ENCODE measurements at regions not wholly inside any gene's neighbourhood (a gene's known extent, or its start where the extent isn't known, plus 50 kb on each side); places are given as distances from the start of the nearest gene placed in this dataset.
A peak's percentile ranks its signal among the peaks of the same experiment; 100 is the strongest.

DNA sequence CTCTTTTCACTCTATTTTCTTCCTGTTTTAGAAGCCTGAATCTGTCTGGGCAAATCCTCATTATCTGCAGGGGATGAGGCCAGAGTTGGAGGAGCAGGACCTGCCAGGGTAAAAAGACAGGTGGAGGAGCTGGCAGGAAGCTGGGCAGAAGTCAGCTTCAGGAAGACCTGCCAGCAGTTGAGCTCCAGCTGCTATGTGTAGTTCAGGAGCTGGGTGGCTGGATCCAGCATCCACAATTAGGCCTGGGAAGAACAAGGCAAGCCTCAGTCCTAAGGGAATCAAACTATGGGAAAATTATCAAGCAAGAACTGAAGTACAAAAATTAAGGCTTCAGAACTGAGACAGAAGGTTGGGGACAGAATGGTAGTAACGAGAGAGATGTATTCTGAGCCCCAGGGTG, 174.0 kb downstream of the MREG start:
- Histone ChIP-seq H3K18ac (ENCODE audit: extremely low read depth, low read length) (no peak overlapping the region), H3K79me2 (ENCODE audit: control insufficient read depth in 1 of 2, insufficient read depth in 2 of 2, low read length in 2 of 2) (no peaks in the 10 kb centered on the region), H2BK15ac (ENCODE audit: low read length) (no peak overlapping the region), H3K4ac (replicated peaks; ENCODE audit: insufficient read length, low read depth, low read length) (no peak overlapping the region), H3K27ac (ENCODE audit: low read depth, low read length) (no peak overlapping the region), H2BK12ac (ENCODE audit: low read depth, low read length) (no peak overlapping the region), H2BK5ac (ENCODE audit: low read depth, low read length) (no peak overlapping the region), H4K91ac (replicated peaks; ENCODE audit: insufficient read length, low read length) (peak overlapping the region; percentile 35), H3K27me3 (replicated peaks in 1 of 4; ENCODE audit: control insufficient read depth in 3 of 4, extremely low read depth in 1 of 4, insufficient read depth in 3 of 4, low read length in 3 of 4) (peaks cover 0 to 2% (median 0%) of the 10 kb centered on the region in 4 experiments; a peak in 1 of 7 replicates), H3K9me3 (ENCODE audit: insufficient read depth in 2 of 2, low read depth in 1 of 2, low read length in 1 of 2) (no peaks in the 10 kb centered on the region), H4K8ac (ENCODE audit: extremely low read depth, insufficient read depth, low read length) (no peak overlapping the region), H3K9ac (replicated peaks in 1 of 4; ENCODE audit: extremely low read depth in 1 of 4, low read depth in 3 of 4, low read length in 3 of 4) (no peak overlapping the region), H2AFZ (ENCODE audit: low read length) (no peak overlapping the region), H4K20me1 (replicated peaks in 1 of 2; ENCODE audit: control insufficient read depth in 1 of 2, insufficient read depth in 2 of 2, low read length in 2 of 2) (no peaks in the 10 kb centered on the region), H3K14ac (ENCODE audit: insufficient read length) (no peak overlapping the region), H2BK20ac (ENCODE audit: low read length) (no peak overlapping the region), H3K56ac (replicated peaks; ENCODE audit: insufficient read length, low read depth, low read length) (no peak overlapping the region), H4K5ac (ENCODE audit: insufficient read length, low read depth, low read length) (no peak overlapping the region), H3K23me2 (ENCODE audit: low read depth, low read length) (no peaks in the 10 kb centered on the region), H3K4me3 (ENCODE audit: extremely low read depth in 1 of 4, insufficient read depth in 2 of 4, low read depth in 3 of 4, low read length in 4 of 4) (no peak overlapping the region), H3K36me3 (ENCODE audit: control insufficient read depth in 2 of 4, insufficient read depth in 4 of 4, low read length in 3 of 4) (no peaks in the 10 kb centered on the region), H3K4me1 (replicated peaks in 1 of 4; ENCODE audit: control insufficient read depth in 3 of 4, insufficient read depth in 4 of 4, low read length in 3 of 4) (no peaks in the 10 kb centered on the region), H3K79me1 (ENCODE audit: low read depth, low read length) (no peaks in the 10 kb centered on the region), H3K4me2 (ENCODE audit: insufficient read depth in 1 of 2, low read depth in 2 of 2, low read length in 2 of 2) (no peak overlapping the region), H2BK120ac (replicated peaks; ENCODE audit: low read depth, low read length) (no peak overlapping the region), H3K23ac (ENCODE audit: insufficient read length) (no peak overlapping the region), H2AK5ac (ENCODE audit: low read depth, low read length) (no peak overlapping the region)
- ChIA-PET CTCF (ENCODE audit: partially characterized antibody) (interaction anchor here (0.6 to 3.7 kb wide), 17 partner anchors 9 to 1100 kb away, joined by 3 to 22 read pairs (median 4); no protein-coding TSS in a partner anchor), POLR2A (ENCODE audit: partially characterized antibody) (no interaction called here)
- WGBS, 2 experiments (ENCODE audit: extremely low coverage in 1 of 2, insufficient coverage in 1 of 2, insufficient read length in 1 of 2, insufficient replicate concordance in 2 of 2, low coverage in 1 of 2, low lambda C conversion rate in 2 of 2, missing lambda C conversion rate in 1 of 2): 100% methylated on average over 1 of the region's 1 CpG; no CpG with 5 or more reads in 1 of the 2 experiments
- no peak for TF ChIP-seq POU5F1 (IDR thresholded peaks at IDR 0.05; ENCODE audit: low read depth, low read length)
- TF ChIP-seq EP300 (IDR thresholded peaks at IDR 0.05; ENCODE audit: borderline replicate concordance in 1 of 2, low read depth in 2 of 2, low read length in 2 of 2): no peak
- TF ChIP-seq HDAC6 (IDR thresholded peaks at IDR 0.05; ENCODE audit: low read depth, low read length): no peak
- TF ChIP-seq, protein P1, sequence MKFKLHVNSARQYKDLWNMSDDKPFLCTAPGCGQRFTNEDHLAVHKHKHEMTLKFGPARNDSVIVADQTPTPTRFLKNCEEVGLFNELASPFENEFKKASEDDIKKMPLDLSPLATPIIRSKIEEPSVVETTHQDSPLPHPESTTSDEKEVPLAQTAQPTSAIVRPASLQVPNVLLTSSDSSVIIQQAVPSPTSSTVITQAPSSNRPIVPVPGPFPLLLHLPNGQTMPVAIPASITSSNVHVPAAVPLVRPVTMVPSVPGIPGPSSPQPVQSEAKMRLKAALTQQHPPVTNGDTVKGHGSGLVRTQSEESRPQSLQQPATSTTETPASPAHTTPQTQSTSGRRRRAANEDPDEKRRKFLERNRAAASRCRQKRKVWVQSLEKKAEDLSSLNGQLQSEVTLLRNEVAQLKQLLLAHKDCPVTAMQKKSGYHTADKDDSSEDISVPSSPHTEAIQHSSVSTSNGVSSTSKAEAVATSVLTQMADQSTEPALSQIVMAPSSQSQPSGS (IDR thresholded peaks at IDR 0.05; ENCODE audit: low read length): no peak
- no peak for TF ChIP-seq TAF1 (IDR thresholded peaks at IDR 0.05; ENCODE audit: low read depth, low read length)
- TF ChIP-seq CHD2 (IDR thresholded peaks at IDR 0.05; ENCODE audit: low read length): no peak
- no peak for TF ChIP-seq TCF12 (IDR thresholded peaks at IDR 0.05; ENCODE audit: low read depth, low read length)
- no peak for TF ChIP-seq GTF2F1 (IDR thresholded peaks at IDR 0.05; ENCODE audit: borderline replicate concordance, low read depth, low read length)
- no peak for DNase-seq (ENCODE audit: low read depth in 1 of 2, low spot score in 2 of 2)
- no peak for FAIRE-seq

Data from H1 (cell line).